ENCODE measurements at regions not wholly inside any gene's neighbourhood (a gene's known extent, or its start where the extent isn't known, plus 50 kb on each side); places are given as distances from the start of the nearest gene placed in this dataset.

GRCh38 chr4:148497258-148497657, 55.0 kb upstream of the NR3C2 start:
- no peaks in the 10 kb centered on the region for H3K9me3 ChIP-seq (ENCODE audit: insufficient read depth in 2 of 2, low read depth in 1 of 2, low read length in 1 of 2)
- no peak overlapping the region for H3K27ac ChIP-seq (ENCODE audit: low read depth, low read length)
- H3K23ac ChIP-seq (ENCODE audit: insufficient read length), result no peak overlapping the region
- no peaks in the 10 kb centered on the region for H3K27me3 ChIP-seq (replicated peaks in 1 of 4; ENCODE audit: control insufficient read depth in 3 of 4, extremely low read depth in 1 of 4, insufficient read depth in 3 of 4, low read length in 3 of 4)
- no peaks in the 10 kb centered on the region for H3K36me3 ChIP-seq (ENCODE audit: control insufficient read depth in 2 of 4, insufficient read depth in 4 of 4, low read length in 3 of 4)
- H2BK120ac ChIP-seq (replicated peaks; ENCODE audit: low read depth, low read length), result no peak overlapping the region
- CTCF ChIA-PET (ENCODE audit: partially characterized antibody), result no interaction called here
- no peak overlapping the region for H3K56ac ChIP-seq (replicated peaks; ENCODE audit: insufficient read length, low read depth, low read length)
- FAIRE-seq (no peak), DNase-seq (ENCODE audit: low read depth in 1 of 2, low spot score in 2 of 2) (no peak)
- no peaks in the 10 kb centered on the region for H3K4me1 ChIP-seq (replicated peaks in 1 of 4; ENCODE audit: control insufficient read depth in 3 of 4, insufficient read depth in 4 of 4, low read length in 3 of 4)
- no peak overlapping the region for H4K8ac ChIP-seq (ENCODE audit: extremely low read depth, insufficient read depth, low read length)
- H2BK12ac ChIP-seq (ENCODE audit: low read depth, low read length), result no peak overlapping the region
- no peak overlapping the region for H3K4me2 ChIP-seq (ENCODE audit: insufficient read depth in 1 of 2, low read depth in 2 of 2, low read length in 2 of 2)
- H4K91ac ChIP-seq (replicated peaks; ENCODE audit: insufficient read length, low read length), result no peak overlapping the region
- H4K20me1 ChIP-seq (replicated peaks in 1 of 2; ENCODE audit: control insufficient read depth in 1 of 2, insufficient read depth in 2 of 2, low read length in 2 of 2), result no peaks in the 10 kb centered on the region
- 97% methylated on average over 2 of the region's 2 CpGs; no CpG with 5 or more reads in 1 of the 2 experiments for WGBS, 2 experiments (ENCODE audit: extremely low coverage in 1 of 2, insufficient coverage in 1 of 2, insufficient read length in 1 of 2, insufficient replicate concordance in 2 of 2, low coverage in 1 of 2, low lambda C conversion rate in 2 of 2, missing lambda C conversion rate in 1 of 2)
- H3K4ac ChIP-seq (replicated peaks; ENCODE audit: insufficient read length, low read depth, low read length), result no peak overlapping the region
- H2BK20ac ChIP-seq (ENCODE audit: low read length), result no peak overlapping the region
- H2BK5ac ChIP-seq (ENCODE audit: low read depth, low read length), result no peak overlapping the region
- H3K79me2 ChIP-seq (ENCODE audit: control insufficient read depth in 1 of 2, insufficient read depth in 2 of 2, low read length in 2 of 2), result no peaks in the 10 kb centered on the region
- TF ChIP-seq SIRT6 (IDR thresholded peaks at IDR 0.05; ENCODE audit: low read length) (no peak), CBX5 (IDR thresholded peaks at IDR 0.05; ENCODE audit: low read depth, low read length) (no peak), CTBP2 (IDR thresholded peaks at IDR 0.05; ENCODE audit: borderline replicate concordance, insufficient read depth, insufficient read length, low read length) (no peak), RAD21 (IDR thresholded peaks at IDR 0.05 in 1 of 2, conservative IDR thresholded peaks at IDR 0.05 in 1 of 2; ENCODE audit: low read depth in 2 of 2, low read length in 2 of 2) (no peak), SIX5 (IDR thresholded peaks at IDR 0.05; ENCODE audit: low read depth, low read length) (no peak), CBX8 (IDR thresholded peaks at IDR 0.05; ENCODE audit: borderline replicate concordance, low read depth, low read length) (no peak), FOSL1 (IDR thresholded peaks at IDR 0.05; ENCODE audit: insufficient read depth, low read depth, low read length) (no peak), CEBPB (IDR thresholded peaks at IDR 0.05; ENCODE audit: low read depth, low read length) (no peak)
- no peak overlapping the region for H2AK5ac ChIP-seq (ENCODE audit: low read depth, low read length)
- H2BK15ac ChIP-seq (ENCODE audit: low read length), result no peak overlapping the region
- no peak overlapping the region for H3K9ac ChIP-seq (replicated peaks in 1 of 4; ENCODE audit: extremely low read depth in 1 of 4, low read depth in 3 of 4, low read length in 3 of 4)
- no peaks in the 10 kb centered on the region for H3K23me2 ChIP-seq (ENCODE audit: low read depth, low read length)
- no peak overlapping the region for H3K4me3 ChIP-seq (ENCODE audit: extremely low read depth in 1 of 4, insufficient read depth in 2 of 4, low read depth in 3 of 4, low read length in 4 of 4)
- no peak overlapping the region for H3K18ac ChIP-seq (ENCODE audit: extremely low read depth, low read length)
- no peak overlapping the region for H4K5ac ChIP-seq (ENCODE audit: insufficient read length, low read depth, low read length)
- no peaks in the 10 kb centered on the region for H3K79me1 ChIP-seq (ENCODE audit: low read depth, low read length)
- H3K14ac ChIP-seq (ENCODE audit: insufficient read length), result no peak overlapping the region
- no peak overlapping the region for H2AFZ ChIP-seq (ENCODE audit: low read length)
- POLR2A ChIA-PET (ENCODE audit: partially characterized antibody), result no interaction called here

Data from H1 (cell line).